Right atrium auricular region (tissue), 2 donors: ENCODE measurements at regions not wholly inside any gene's neighbourhood (a gene's known extent, or its start where the extent isn't known, plus 50 kb on each side); places are given as distances from the start of the nearest gene placed in this dataset.

Source experiments
- DNase-seq: peaks from one replicate; pipeline ENCODE4 v3.0.0-alpha.2; 2019; ENCODE audit warnings: low spot score
- H3K27ac ChIP-seq, 2 donors: fragments of 200-600 bp; sonication (generic); 1 replicate in 1 of 2; 2 replicates in 1 of 2; pipeline ENCODE4 v1.5.1; 2016 to 2019
- H3K27me3 ChIP-seq, 2 donors: fragments of 200-600 bp; sonication (generic); one replicate each; pipeline versions ENCODE4 v1.5.1 to v1.6.0; 2017 to 2019
- H3K36me3 ChIP-seq: fragments of 200-600 bp; sonication (generic); one replicate; pipeline ENCODE4 v1.5.1; 2016
- H3K4me1 ChIP-seq, 2 donors: fragments of 200-600 bp; sonication (generic); one replicate each; pipeline versions ENCODE4 v1.5.1 to v1.6.0; 2017 to 2019
- H3K4me3 ChIP-seq, 2 donors: fragments of 200-600 bp; sonication (generic); 1 replicate in 1 of 2; 2 replicates in 1 of 2; pipeline ENCODE4 v1.5.1; 2017 to 2019; ENCODE audit warnings: mild to moderate bottlenecking in 1 of 2, moderate library complexity in 1 of 2
- H3K9me3 ChIP-seq, 2 donors: fragments of 200-600 bp; sonication (generic); one replicate each; pipeline ENCODE4 v1.5.1; 2019
- CTCF ChIP-seq, 2 donors: fragments of 200-600 bp; sonication (generic); IDR thresholded peaks; one replicate each; pipeline ENCODE4 v1.5.1; 2019; ENCODE audit warnings: antibody characterized with exemption in 2 of 2

- TF ChIP-seq CTCF (IDR thresholded peaks at IDR 0.05): no peak
- no peak for DNase-seq
- Histone ChIP-seq H3K27ac (no peak overlapping the region), H3K4me3 (no peak overlapping the region), H3K9me3 (peaks cover 0 to 5% of the 10 kb centered on the region in 2 donors), H3K27me3 (no peaks in the 10 kb centered on the region), H3K36me3 (no peaks in the 10 kb centered on the region), H3K4me1 (no peaks in the 10 kb centered on the region)
These were observed 138.5 kb downstream of the RBM26 start for GRCh38 chr13:79267560-79267959.

- H3K27me3 ChIP-seq: no peaks in the 10 kb centered on the region
- H3K27ac ChIP-seq: no peak overlapping the region
- H3K9me3 ChIP-seq: no peaks in the 10 kb centered on the region
- no peak for TF ChIP-seq CTCF (IDR thresholded peaks at IDR 0.05)
- H3K36me3 ChIP-seq: no peaks in the 10 kb centered on the region
- no peak overlapping the region for H3K4me3 ChIP-seq
- H3K4me1 ChIP-seq: no peaks in the 10 kb centered on the region
- no peak for DNase-seq
These were observed 147.6 kb downstream of the RBM26 start for GRCh38 chr13:79258489-79258888.

- H3K4me1 ChIP-seq: no peaks in the 10 kb centered on the region
- no peak for TF ChIP-seq CTCF (IDR thresholded peaks at IDR 0.05)
- no peak overlapping the region for H3K4me3 ChIP-seq
- no peak overlapping the region for H3K27ac ChIP-seq
- no peaks in the 10 kb centered on the region for H3K36me3 ChIP-seq
- no peaks in the 10 kb centered on the region for H3K9me3 ChIP-seq
- no peaks in the 10 kb centered on the region for H3K27me3 ChIP-seq
- no peak for DNase-seq
These were observed 159.5 kb downstream of the RBM26 start for GRCh38 chr13:79246578-79246949.

GRCh38 chr13:79245937-79246577 is 160.0 kb downstream of the RBM26 start:
- no peak for DNase-seq
- Histone ChIP-seq H3K4me1 (no peaks in the 10 kb centered on the region), H3K4me3 (no peak overlapping the region), H3K9me3 (no peaks in the 10 kb centered on the region), H3K27me3 (no peaks in the 10 kb centered on the region), H3K36me3 (no peaks in the 10 kb centered on the region), H3K27ac (no peak overlapping the region)
- TF ChIP-seq CTCF (IDR thresholded peaks at IDR 0.05): no peak

GRCh38 chr13:79241697-79242096 is 164.4 kb downstream of the RBM26 start:
- no peak for DNase-seq
- Histone ChIP-seq H3K36me3 (no peaks in the 10 kb centered on the region), H3K27ac (no peak overlapping the region), H3K27me3 (no peaks in the 10 kb centered on the region), H3K4me3 (no peak overlapping the region), H3K9me3 (no peaks in the 10 kb centered on the region), H3K4me1 (no peaks in the 10 kb centered on the region)
- no peak for TF ChIP-seq CTCF (IDR thresholded peaks at IDR 0.05)

GRCh38 chr13:79237981-79238380 is 168.1 kb downstream of the RBM26 start:
- Histone ChIP-seq H3K27me3 (no peaks in the 10 kb centered on the region), H3K9me3 (no peaks in the 10 kb centered on the region), H3K4me1 (no peaks in the 10 kb centered on the region), H3K36me3 (no peaks in the 10 kb centered on the region), H3K27ac (no peak overlapping the region), H3K4me3 (no peak overlapping the region)
- no peak for DNase-seq
- no peak for TF ChIP-seq CTCF (IDR thresholded peaks at IDR 0.05)
